ENCODE measurements at regions not wholly inside any gene's neighbourhood (a gene's known extent, or its start where the extent isn't known, plus 50 kb on each side); places are given as distances from the start of the nearest gene placed in this dataset.

DNA sequence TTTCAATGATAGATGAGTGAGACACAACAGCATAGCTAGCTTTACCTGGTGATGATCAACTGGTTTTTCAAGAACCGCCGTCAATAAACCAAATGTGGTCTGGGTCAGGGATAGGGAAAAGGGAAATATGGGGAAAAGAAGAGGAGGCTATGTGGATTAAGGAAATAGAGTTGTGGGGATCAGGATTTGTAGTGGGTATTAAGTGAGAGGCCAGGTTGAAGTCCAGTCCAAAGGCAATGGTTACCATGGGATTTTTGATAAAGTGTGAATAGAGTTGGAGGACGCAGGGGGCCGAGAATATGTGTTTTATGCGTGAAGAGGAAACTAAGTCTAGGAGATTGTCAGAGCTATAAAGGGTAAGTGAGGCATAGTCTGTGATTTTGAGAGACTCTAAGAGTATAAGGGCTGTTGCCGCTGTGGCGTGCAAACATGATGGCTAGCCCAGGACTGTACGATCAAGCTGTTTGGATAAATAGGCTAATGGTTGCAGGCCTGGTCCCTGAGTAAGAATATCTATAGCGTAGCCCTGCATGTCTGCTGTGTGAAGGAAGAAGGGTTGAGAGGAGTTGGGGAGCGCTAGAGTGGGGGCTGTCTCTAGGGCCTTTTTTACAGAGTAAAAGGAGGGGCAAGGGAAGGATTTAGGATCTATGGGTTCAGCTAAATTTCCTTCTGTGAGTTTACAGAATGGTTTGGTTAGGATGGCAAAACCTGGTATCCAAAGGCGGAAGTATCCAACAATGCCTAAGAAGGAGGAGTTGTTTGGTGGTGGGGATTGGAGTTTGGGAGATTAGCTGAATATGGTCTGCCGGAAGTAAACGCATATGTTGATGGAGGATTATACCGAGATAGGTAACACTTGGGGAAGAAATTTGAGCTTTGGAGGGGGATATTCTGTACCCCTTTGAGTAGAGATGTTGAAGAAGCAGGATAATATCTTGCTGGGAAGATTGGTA, 749.7 kb upstream of the ADGRB3 start:
- TF ChIP-seq, protein P1, sequence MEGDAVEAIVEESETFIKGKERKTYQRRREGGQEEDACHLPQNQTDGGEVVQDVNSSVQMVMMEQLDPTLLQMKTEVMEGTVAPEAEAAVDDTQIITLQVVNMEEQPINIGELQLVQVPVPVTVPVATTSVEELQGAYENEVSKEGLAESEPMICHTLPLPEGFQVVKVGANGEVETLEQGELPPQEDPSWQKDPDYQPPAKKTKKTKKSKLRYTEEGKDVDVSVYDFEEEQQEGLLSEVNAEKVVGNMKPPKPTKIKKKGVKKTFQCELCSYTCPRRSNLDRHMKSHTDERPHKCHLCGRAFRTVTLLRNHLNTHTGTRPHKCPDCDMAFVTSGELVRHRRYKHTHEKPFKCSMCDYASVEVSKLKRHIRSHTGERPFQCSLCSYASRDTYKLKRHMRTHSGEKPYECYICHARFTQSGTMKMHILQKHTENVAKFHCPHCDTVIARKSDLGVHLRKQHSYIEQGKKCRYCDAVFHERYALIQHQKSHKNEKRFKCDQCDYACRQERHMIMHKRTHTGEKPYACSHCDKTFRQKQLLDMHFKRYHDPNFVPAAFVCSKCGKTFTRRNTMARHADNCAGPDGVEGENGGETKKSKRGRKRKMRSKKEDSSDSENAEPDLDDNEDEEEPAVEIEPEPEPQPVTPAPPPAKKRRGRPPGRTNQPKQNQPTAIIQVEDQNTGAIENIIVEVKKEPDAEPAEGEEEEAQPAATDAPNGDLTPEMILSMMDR (IDR thresholded peaks at IDR 0.05; ENCODE audit: borderline replicate concordance, extremely low read depth, low read length, poor library complexity, severe bottlenecking), result no peak
- no peak for TF ChIP-seq EZH2 (IDR thresholded peaks at IDR 0.05; ENCODE audit: borderline replicate concordance, low read depth, low read length, severe bottlenecking)
- DNase-seq (no peak), ATAC-seq (ENCODE audit: insufficient read depth, low read depth) (no peak)
- Histone ChIP-seq H3K9me3 (ENCODE audit: insufficient read depth, low read length, severe bottlenecking) (no peaks in the 10 kb centered on the region), H3K36me3 (ENCODE audit: insufficient read depth, low read length) (no peaks in the 10 kb centered on the region), H2AFZ (ENCODE audit: low read depth, low read length) (no peak overlapping the region), H3K79me2 (ENCODE audit: insufficient read depth, low read length) (no peaks in the 10 kb centered on the region), H3K4me3 (ENCODE audit: low read depth in 1 of 2, low read length in 2 of 2) (no peak overlapping the region), H3K27ac (ENCODE audit: low read length) (no peak overlapping the region), H3K9ac (ENCODE audit: low read depth, low read length) (no peak overlapping the region), H3K27me3 (ENCODE audit: insufficient read depth, low read length, poor library complexity) (no peaks in the 10 kb centered on the region), H4K20me1 (ENCODE audit: insufficient read depth, low read length) (no peaks in the 10 kb centered on the region), H3K4me2 (ENCODE audit: insufficient read depth, low read length) (no peak overlapping the region), H3K4me1 (ENCODE audit: insufficient read depth, low read length) (no peaks in the 10 kb centered on the region)

DNA sequence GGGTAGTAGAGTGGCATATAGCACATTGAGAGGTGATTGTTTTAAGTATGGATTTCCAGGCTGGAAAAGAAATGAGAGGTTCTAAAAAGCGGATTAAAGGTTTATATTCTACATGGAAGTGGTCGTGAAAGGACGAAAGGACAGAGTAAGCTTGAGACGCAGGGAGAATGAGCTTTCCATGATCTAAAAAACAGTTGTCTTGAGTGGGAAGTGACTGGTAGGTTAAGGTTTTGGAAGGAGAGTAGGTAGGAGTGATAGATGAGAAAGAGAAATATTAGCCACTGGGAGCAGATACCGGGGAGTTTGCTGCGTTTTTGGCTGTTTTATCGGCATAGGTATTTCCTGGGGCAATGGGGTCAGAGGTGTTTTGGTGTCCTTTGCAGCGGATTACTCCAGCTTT, 750.6 kb upstream of the ADGRB3 start:
- no peak for TF ChIP-seq EZH2 (IDR thresholded peaks at IDR 0.05; ENCODE audit: borderline replicate concordance, low read depth, low read length, severe bottlenecking)
- TF ChIP-seq, protein P1 (IDR thresholded peaks at IDR 0.05; ENCODE audit: borderline replicate concordance, extremely low read depth, low read length, poor library complexity, severe bottlenecking), result no peak
- Histone ChIP-seq H3K9me3 (ENCODE audit: insufficient read depth, low read length, severe bottlenecking) (no peaks in the 10 kb centered on the region), H3K36me3 (ENCODE audit: insufficient read depth, low read length) (no peaks in the 10 kb centered on the region), H3K9ac (ENCODE audit: low read depth, low read length) (no peak overlapping the region), H2AFZ (ENCODE audit: low read depth, low read length) (no peak overlapping the region), H3K4me2 (ENCODE audit: insufficient read depth, low read length) (no peak overlapping the region), H3K4me1 (ENCODE audit: insufficient read depth, low read length) (no peaks in the 10 kb centered on the region), H3K27me3 (ENCODE audit: insufficient read depth, low read length, poor library complexity) (no peaks in the 10 kb centered on the region), H3K79me2 (ENCODE audit: insufficient read depth, low read length) (no peaks in the 10 kb centered on the region), H4K20me1 (ENCODE audit: insufficient read depth, low read length) (no peaks in the 10 kb centered on the region), H3K4me3 (ENCODE audit: low read depth in 1 of 2, low read length in 2 of 2) (no peak overlapping the region), H3K27ac (ENCODE audit: low read length) (no peak overlapping the region)
- DNase-seq, result no peak
- no peak for ATAC-seq (ENCODE audit: insufficient read depth, low read depth)

DNA sequence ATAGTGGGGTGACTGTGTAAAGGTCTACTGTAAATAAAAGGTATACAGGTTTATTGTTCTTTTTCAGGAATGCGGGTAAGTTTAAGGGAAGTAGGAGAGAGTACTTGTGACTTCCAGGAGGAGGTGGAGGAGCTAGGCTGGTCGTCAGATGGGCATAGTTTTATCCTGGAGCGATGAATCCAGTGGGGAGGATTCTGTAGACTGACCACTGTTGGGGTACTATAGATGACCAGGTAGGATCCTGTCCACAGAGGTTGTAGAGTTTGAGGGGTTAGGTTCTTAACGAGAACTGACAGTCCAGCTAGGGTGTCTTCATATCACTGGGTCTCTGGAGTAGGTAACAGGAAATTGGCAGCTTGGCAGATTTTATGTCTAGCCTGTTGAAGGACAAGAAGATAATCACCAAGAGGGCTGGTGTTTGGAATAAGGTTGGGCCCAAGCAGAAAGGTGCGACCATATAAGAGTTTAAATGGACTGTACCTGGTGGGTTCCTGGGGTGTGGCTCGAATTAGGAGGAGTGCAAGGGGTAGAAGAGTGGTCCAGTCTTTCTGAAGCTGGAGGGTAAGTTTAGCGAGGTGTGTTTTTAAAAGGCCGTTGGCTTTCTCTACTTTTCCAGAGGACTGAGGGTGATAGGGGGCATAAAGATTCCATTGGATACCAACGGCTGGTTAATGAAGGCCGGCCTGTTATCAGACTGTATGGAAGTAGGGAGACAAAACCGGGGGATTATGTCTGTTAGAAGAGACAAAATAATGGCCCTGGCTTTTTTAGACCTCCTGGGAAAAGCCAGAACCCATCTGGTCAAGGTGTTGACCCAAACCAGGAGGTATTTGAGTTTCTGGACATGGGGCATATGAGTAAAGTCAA, 751.3 kb upstream of the ADGRB3 start:
- Histone ChIP-seq H3K79me2 (ENCODE audit: insufficient read depth, low read length) (no peaks in the 10 kb centered on the region), H3K9ac (ENCODE audit: low read depth, low read length) (no peak overlapping the region), H3K9me3 (ENCODE audit: insufficient read depth, low read length, severe bottlenecking) (no peaks in the 10 kb centered on the region), H2AFZ (ENCODE audit: low read depth, low read length) (no peak overlapping the region), H3K27me3 (ENCODE audit: insufficient read depth, low read length, poor library complexity) (no peaks in the 10 kb centered on the region), H3K36me3 (ENCODE audit: insufficient read depth, low read length) (no peaks in the 10 kb centered on the region), H4K20me1 (ENCODE audit: insufficient read depth, low read length) (no peaks in the 10 kb centered on the region), H3K27ac (ENCODE audit: low read length) (no peak overlapping the region), H3K4me3 (ENCODE audit: low read depth in 1 of 2, low read length in 2 of 2) (no peak overlapping the region), H3K4me2 (ENCODE audit: insufficient read depth, low read length) (no peak overlapping the region), H3K4me1 (ENCODE audit: insufficient read depth, low read length) (no peaks in the 10 kb centered on the region)
- TF ChIP-seq, protein P1 (IDR thresholded peaks at IDR 0.05; ENCODE audit: borderline replicate concordance, extremely low read depth, low read length, poor library complexity, severe bottlenecking), result no peak
- no peak for TF ChIP-seq EZH2 (IDR thresholded peaks at IDR 0.05; ENCODE audit: borderline replicate concordance, low read depth, low read length, severe bottlenecking)
- no peak for DNase-seq
- ATAC-seq (ENCODE audit: insufficient read depth, low read depth), result no peak
